ENCODE measurements at regions not wholly inside any gene's neighbourhood (a gene's known extent, or its start where the extent isn't known, plus 50 kb on each side); places are given as distances from the start of the nearest gene placed in this dataset.

- no peak for DNase-seq
- Mint-ChIP-seq H3K27ac (no peak overlapping the region), H3K27me3 (peaks cover 4% of the 10 kb centered on the region), H3K4me3 (no peak overlapping the region), H3K9me3 (ENCODE audit: insufficient read depth) (no peaks in the 10 kb centered on the region), H3K4me1 (peaks cover 8% of the 10 kb centered on the region)
- intact Hi-C loops (cut with micrococcal nuclease): no loop called here
- Histone ChIP-seq H3K36me3 (replicated peaks in 1 of 2; ENCODE audit: control extremely low read depth in 1 of 2, control insufficient read depth in 1 of 2, extremely low read depth in 1 of 2, insufficient read depth in 2 of 2, low read length in 1 of 2) (no peaks in the 10 kb centered on the region), H3K27ac (ENCODE audit: low read length in 2 of 2) (no peak overlapping the region), H3K27me3 (replicated peaks in 1 of 4; ENCODE audit: control extremely low read depth in 1 of 4, control insufficient read depth in 3 of 4, insufficient read depth in 4 of 4, low read length in 3 of 4) (peaks cover 0 to 4% (median 0%) of the 10 kb centered on the region in 4 experiments), H3K4me3 (ENCODE audit: control extremely low read depth in 1 of 5, extremely low read depth in 1 of 5, insufficient read depth in 1 of 5, low read depth in 2 of 5, low read length in 4 of 5) (no peak overlapping the region), H2AFZ (ENCODE audit: insufficient read depth, low read depth, low read length, poor library complexity, severe bottlenecking) (no peak overlapping the region), H4K20me1 (ENCODE audit: control insufficient read depth, insufficient read depth, low read length, poor library complexity, severe bottlenecking) (no peaks in the 10 kb centered on the region), H3K9ac (ENCODE audit: low read length) (no peak overlapping the region), H3K9me3 (ENCODE audit: control extremely low read depth in 1 of 3, control insufficient read depth in 2 of 3, insufficient read depth in 1 of 3, low read length in 2 of 3) (peaks cover 0 to 4% (median 3%) of the 10 kb centered on the region in 3 donors), H3K79me2 (ENCODE audit: control insufficient read depth, insufficient read depth, low read length) (no peaks in the 10 kb centered on the region), H3K4me1 (ENCODE audit: control insufficient read depth in 2 of 2, insufficient read depth in 2 of 2, low read length in 2 of 2) (peaks cover 8% of the 10 kb centered on the region in 2 donors), H3K4me2 (replicated peaks; ENCODE audit: low read depth, low read length, poor library complexity, severe bottlenecking) (no peak overlapping the region)
- WGBS (ENCODE audit: insufficient coverage): 100% methylated on average over 1 of the region's 3 CpGs
- no peak for ATAC-seq (ENCODE audit: low read depth)
- ChIA-PET POLR2A (no interaction called here), CTCF (no interaction called here)
- TF ChIP-seq CTCF (IDR thresholded peaks at IDR 0.05): no peak
- no peak for TF ChIP-seq EZH2 (IDR thresholded peaks at IDR 0.05; ENCODE audit: borderline replicate concordance, insufficient read depth, low read depth, low read length, poor library complexity, severe bottlenecking)
Observed at GRCh38 chr2:172281648-172282570, 145.5 kb upstream of the ITGA6 start.

GRCh38 chr2:172282944-172283343 lies 144.4 kb upstream of the ITGA6 start:
- CTCF ChIA-PET: no interaction called here

More at GRCh38 chr2:172282944-172283343, 144.4 kb upstream of the ITGA6 start:
- H3K9me3 Mint-ChIP-seq (ENCODE audit: insufficient read depth): no peaks in the 10 kb centered on the region
- no peak overlapping the region for H3K4me2 ChIP-seq (replicated peaks; ENCODE audit: low read depth, low read length, poor library complexity, severe bottlenecking)
- ATAC-seq (ENCODE audit: low read depth) (no peak), DNase-seq (no peak)
- H3K9me3 ChIP-seq (ENCODE audit: control extremely low read depth in 1 of 3, control insufficient read depth in 2 of 3, insufficient read depth in 1 of 3, low read length in 2 of 3): no peaks in the 10 kb centered on the region
- no peaks in the 10 kb centered on the region for H3K27me3 ChIP-seq (replicated peaks in 1 of 4; ENCODE audit: control extremely low read depth in 1 of 4, control insufficient read depth in 3 of 4, insufficient read depth in 4 of 4, low read length in 3 of 4)
- no peak overlapping the region for H3K27ac ChIP-seq (ENCODE audit: low read length in 2 of 2)
- H3K4me3 Mint-ChIP-seq: no peak overlapping the region
- H2AFZ ChIP-seq (ENCODE audit: insufficient read depth, low read depth, low read length, poor library complexity, severe bottlenecking): no peak overlapping the region
- no peaks in the 10 kb centered on the region for H4K20me1 ChIP-seq (ENCODE audit: control insufficient read depth, insufficient read depth, low read length, poor library complexity, severe bottlenecking)
- peaks cover 8% of the 10 kb centered on the region in 2 donors for H3K4me1 ChIP-seq (ENCODE audit: control insufficient read depth in 2 of 2, insufficient read depth in 2 of 2, low read length in 2 of 2)
- peaks cover 8% of the 10 kb centered on the region for H3K4me1 Mint-ChIP-seq
- peaks cover 4% of the 10 kb centered on the region for H3K27me3 Mint-ChIP-seq
- POLR2A ChIA-PET: no interaction called here
- H3K4me3 ChIP-seq (ENCODE audit: control extremely low read depth in 1 of 5, extremely low read depth in 1 of 5, insufficient read depth in 1 of 5, low read depth in 2 of 5, low read length in 4 of 5): no peak overlapping the region
- H3K36me3 ChIP-seq (replicated peaks in 1 of 2; ENCODE audit: control extremely low read depth in 1 of 2, control insufficient read depth in 1 of 2, extremely low read depth in 1 of 2, insufficient read depth in 2 of 2, low read length in 1 of 2): no peaks in the 10 kb centered on the region
- H3K79me2 ChIP-seq (ENCODE audit: control insufficient read depth, insufficient read depth, low read length): no peaks in the 10 kb centered on the region
- WGBS (ENCODE audit: insufficient coverage): 59% methylated on average over 3 of the region's 5 CpGs
- TF ChIP-seq EZH2 (IDR thresholded peaks at IDR 0.05; ENCODE audit: borderline replicate concordance, insufficient read depth, low read depth, low read length, poor library complexity, severe bottlenecking) (no peak), CTCF (IDR thresholded peaks at IDR 0.05) (no peak)
- no peak overlapping the region for H3K27ac Mint-ChIP-seq
- H3K9ac ChIP-seq (ENCODE audit: low read length): no peak overlapping the region
- intact Hi-C loops (cut with micrococcal nuclease): no loop called here
